Adrenal gland (tissue), 5 donors: ENCODE measurements at regions not wholly inside any gene's neighbourhood (a gene's known extent, or its start where the extent isn't known, plus 50 kb on each side); places are given as distances from the start of the nearest gene placed in this dataset.

Experiments
- CTCF ChIP-seq, 6 experiments: fragments of 450-650 bp in 4 of 6; fragments of 200-600 bp in 2 of 6; sonication (generic) in 1 of 6; IDR thresholded peaks; 1 replicate in 5 of 6; 2 replicates in 1 of 6; pipeline versions ENCODE4 v1.5.1 to v1.8.0; 2016 to 2021; ENCODE audit warnings: antibody characterized with exemption in 6 of 6, mild to moderate bottlenecking in 2 of 6, moderate library complexity in 1 of 6
- POLR2A ChIP-seq, 2 donors: fragments of 450-650 bp; IDR thresholded peaks; one replicate each; pipeline ENCODE4 v1.6.1; 2017; ENCODE audit warnings: antibody characterized with exemption in 2 of 2, mild to moderate bottlenecking in 2 of 2, moderate library complexity in 1 of 2
- donor health status: DM: no; HTN: no; CAD: no.

GRCh38 chr20:17808782-17809181 lies 109.0 kb downstream of the BANF2 start:
- no peak for TF ChIP-seq CTCF (IDR thresholded peaks at IDR 0.05)
- no peak for TF ChIP-seq POLR2A (IDR thresholded peaks at IDR 0.05)
